ENCODE measurements at regions not wholly inside any gene's neighbourhood (a gene's known extent, or its start where the extent isn't known, plus 50 kb on each side); places are given as distances from the start of the nearest gene placed in this dataset.

DNA sequence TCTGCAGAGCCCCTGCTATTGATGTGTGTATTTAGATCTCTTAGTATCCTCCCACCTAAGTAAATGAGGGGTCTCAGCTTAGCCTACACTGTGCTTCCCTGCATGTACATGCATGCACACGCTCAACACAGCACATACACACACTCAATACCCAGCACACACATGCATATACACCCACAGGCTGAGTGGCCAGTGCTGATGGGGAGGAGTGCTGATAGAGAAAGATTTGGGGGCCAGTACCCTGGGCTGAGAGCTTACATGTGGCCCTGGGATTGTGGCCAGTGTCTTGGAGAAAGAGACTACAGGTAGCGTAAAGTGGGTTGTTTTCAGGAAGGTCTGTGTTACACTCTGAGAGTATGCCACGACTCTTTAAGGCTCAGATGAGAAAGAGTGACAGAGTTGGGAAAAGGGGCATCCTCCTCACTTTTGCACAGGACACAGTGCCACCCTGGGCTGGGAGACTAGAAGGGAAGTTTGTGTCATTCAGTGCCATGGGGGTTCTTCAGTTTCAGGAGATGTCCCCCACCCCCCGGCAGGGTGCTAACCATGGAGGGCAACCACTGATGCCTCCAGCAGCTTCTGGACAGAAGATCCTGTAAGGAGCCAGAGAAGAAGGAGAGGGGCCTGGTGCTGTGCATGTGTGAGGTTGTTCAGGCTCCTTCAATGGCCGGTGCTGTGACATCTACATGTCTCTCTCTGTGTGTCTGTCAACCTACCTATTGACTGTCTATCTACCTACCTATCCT is 166.8 kb downstream of the RHOU start:
- Histone ChIP-seq H3K4me3 (replicated peaks; ENCODE audit: low read depth, low read length) (no peak overlapping the region), H3K36me3 (ENCODE audit: control insufficient read depth, insufficient read depth, low read length) (no peaks in the 10 kb centered on the region), H3K27me3 (replicated peaks; ENCODE audit: control insufficient read depth, insufficient read depth, low read length) (peaks cover 2% of the 10 kb centered on the region; the same call in 1 of the 2 replicates)
- DNase-seq (ENCODE audit: extremely low read depth, insufficient read length) = no peak
- TF ChIP-seq, protein P1, sequence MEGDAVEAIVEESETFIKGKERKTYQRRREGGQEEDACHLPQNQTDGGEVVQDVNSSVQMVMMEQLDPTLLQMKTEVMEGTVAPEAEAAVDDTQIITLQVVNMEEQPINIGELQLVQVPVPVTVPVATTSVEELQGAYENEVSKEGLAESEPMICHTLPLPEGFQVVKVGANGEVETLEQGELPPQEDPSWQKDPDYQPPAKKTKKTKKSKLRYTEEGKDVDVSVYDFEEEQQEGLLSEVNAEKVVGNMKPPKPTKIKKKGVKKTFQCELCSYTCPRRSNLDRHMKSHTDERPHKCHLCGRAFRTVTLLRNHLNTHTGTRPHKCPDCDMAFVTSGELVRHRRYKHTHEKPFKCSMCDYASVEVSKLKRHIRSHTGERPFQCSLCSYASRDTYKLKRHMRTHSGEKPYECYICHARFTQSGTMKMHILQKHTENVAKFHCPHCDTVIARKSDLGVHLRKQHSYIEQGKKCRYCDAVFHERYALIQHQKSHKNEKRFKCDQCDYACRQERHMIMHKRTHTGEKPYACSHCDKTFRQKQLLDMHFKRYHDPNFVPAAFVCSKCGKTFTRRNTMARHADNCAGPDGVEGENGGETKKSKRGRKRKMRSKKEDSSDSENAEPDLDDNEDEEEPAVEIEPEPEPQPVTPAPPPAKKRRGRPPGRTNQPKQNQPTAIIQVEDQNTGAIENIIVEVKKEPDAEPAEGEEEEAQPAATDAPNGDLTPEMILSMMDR (IDR thresholded peaks at IDR 0.05; ENCODE audit: insufficient read depth, low read length, poor library complexity, severe bottlenecking) = no peak

- no peak for DNase-seq (ENCODE audit: extremely low read depth, insufficient read length)
- no peaks in the 10 kb centered on the region for H3K36me3 ChIP-seq (ENCODE audit: control insufficient read depth, insufficient read depth, low read length)
- no peak overlapping the region for H3K4me3 ChIP-seq (replicated peaks; ENCODE audit: low read depth, low read length)
- TF ChIP-seq, protein P1 (IDR thresholded peaks at IDR 0.05; ENCODE audit: insufficient read depth, low read length, poor library complexity, severe bottlenecking) = no peak
- H3K27me3 ChIP-seq (replicated peaks; ENCODE audit: control insufficient read depth, insufficient read depth, low read length) = peaks cover 2% of the 10 kb centered on the region; the same call in 1 of the 2 replicates
Observed at GRCh38 chr1:228902781-228903433, 167.6 kb downstream of the RHOU start.

- Histone ChIP-seq H3K36me3 (ENCODE audit: control insufficient read depth, insufficient read depth, low read length) (no peaks in the 10 kb centered on the region), H3K27me3 (replicated peaks; ENCODE audit: control insufficient read depth, insufficient read depth, low read length) (peaks cover 2% of the 10 kb centered on the region; the same call in 1 of the 2 replicates), H3K4me3 (replicated peaks; ENCODE audit: low read depth, low read length) (no peak overlapping the region)
- TF ChIP-seq, protein P1 (IDR thresholded peaks at IDR 0.05; ENCODE audit: insufficient read depth, low read length, poor library complexity, severe bottlenecking) = no peak
- DNase-seq (ENCODE audit: extremely low read depth, insufficient read length) = no peak
Observed at GRCh38 chr1:228903434-228904071, 168.3 kb downstream of the RHOU start.

GRCh38 chr1:228904222-228904621 is 168.9 kb downstream of the RHOU start:
- TF ChIP-seq, protein P1 (IDR thresholded peaks at IDR 0.05; ENCODE audit: insufficient read depth, low read length, poor library complexity, severe bottlenecking) = no peak
- H3K36me3 ChIP-seq (ENCODE audit: control insufficient read depth, insufficient read depth, low read length) = no peaks in the 10 kb centered on the region
- no peak for DNase-seq (ENCODE audit: extremely low read depth, insufficient read length)
- peaks cover 2% of the 10 kb centered on the region; the same call in 1 of the 2 replicates for H3K27me3 ChIP-seq (replicated peaks; ENCODE audit: control insufficient read depth, insufficient read depth, low read length)
- no peak overlapping the region for H3K4me3 ChIP-seq (replicated peaks; ENCODE audit: low read depth, low read length)

GRCh38 chr1:228905701-228906101 is 170.4 kb downstream of the RHOU start:
- Histone ChIP-seq H3K36me3 (ENCODE audit: control insufficient read depth, insufficient read depth, low read length) (no peaks in the 10 kb centered on the region), H3K27me3 (replicated peaks; ENCODE audit: control insufficient read depth, insufficient read depth, low read length) (peaks cover 2% of the 10 kb centered on the region; the same call in 1 of the 2 replicates), H3K4me3 (replicated peaks; ENCODE audit: low read depth, low read length) (no peak overlapping the region)
- no peak for DNase-seq (ENCODE audit: extremely low read depth, insufficient read length)
- TF ChIP-seq, protein P1 (IDR thresholded peaks at IDR 0.05; ENCODE audit: insufficient read depth, low read length, poor library complexity, severe bottlenecking) = no peak
